GM21619 (cell line): ENCODE measurements at regions not wholly inside any gene's neighbourhood (a gene's known extent, or its start where the extent isn't known, plus 50 kb on each side); places are given as distances from the start of the nearest gene placed in this dataset.

Experiments
- ATAC-seq: cut with Tn5 transposase; IDR thresholded peaks from one replicate; pipeline ENCODE4 v1.9.1; 2021; ENCODE audit not compliant: unreplicated experiment

DNA sequence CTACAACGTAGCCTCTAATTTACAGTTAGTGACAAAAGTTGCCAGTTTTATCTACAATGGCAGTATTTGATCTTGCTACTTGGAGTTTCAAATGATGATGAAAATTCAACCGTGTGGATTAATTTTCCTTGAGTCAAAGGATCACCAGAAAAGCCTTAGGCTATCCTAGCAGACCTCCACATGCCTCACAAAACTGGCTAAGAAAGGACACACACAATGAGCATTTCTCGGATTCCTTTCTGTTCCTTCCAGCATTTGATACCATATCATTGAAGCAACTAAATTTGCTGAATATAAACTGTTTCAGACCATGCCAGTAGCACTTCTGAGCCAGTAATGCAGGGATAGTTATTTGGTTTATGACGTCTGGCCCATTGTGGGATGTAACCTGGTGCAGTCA is 587.4 kb upstream of the MDFIC2 start:
- ATAC-seq: no peak

DNA sequence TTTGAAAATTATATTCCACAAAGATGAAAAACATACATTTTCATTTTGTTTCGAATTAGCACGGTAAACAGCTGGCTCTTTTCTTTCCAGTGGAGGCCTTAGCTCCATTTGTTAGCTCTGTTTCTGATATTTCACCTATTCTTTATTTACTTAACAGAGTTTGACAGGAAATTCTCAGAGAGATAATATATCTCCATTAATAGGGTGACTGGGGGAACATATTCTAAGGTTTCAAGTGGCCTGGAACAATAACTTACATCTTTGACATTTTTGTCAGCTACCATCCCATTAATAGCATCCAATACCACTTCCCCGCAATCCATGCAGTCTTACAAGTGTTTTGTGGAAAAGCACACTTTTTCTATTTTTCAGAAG is 577.6 kb upstream of the MDFIC2 start:
- no peak for ATAC-seq

- ATAC-seq: no peak
Measured at GRCh38 chr3:70889162-70890019, 577.0 kb upstream of the MDFIC2 start.

- no peak for ATAC-seq
Measured at GRCh38 chr3:70885636-70886035, 573.2 kb upstream of the MDFIC2 start.

- ATAC-seq: no peak
Measured at GRCh38 chr3:70882104-70882503, 569.7 kb upstream of the MDFIC2 start.

GRCh38 chr3:70880421-70880820 is 568.0 kb upstream of the MDFIC2 start:
- ATAC-seq: no peak

- no peak for ATAC-seq
Measured at GRCh38 chr3:70876154-70876553, 563.7 kb upstream of the MDFIC2 start.

- no peak for ATAC-seq
Measured at GRCh38 chr3:70874196-70874595, 561.8 kb upstream of the MDFIC2 start.

- no peak for ATAC-seq
Measured at GRCh38 chr3:70873686-70874085, 561.2 kb upstream of the MDFIC2 start.

GRCh38 chr3:70871909-70872656 is 559.6 kb upstream of the MDFIC2 start:
- ATAC-seq: no peak

DNA sequence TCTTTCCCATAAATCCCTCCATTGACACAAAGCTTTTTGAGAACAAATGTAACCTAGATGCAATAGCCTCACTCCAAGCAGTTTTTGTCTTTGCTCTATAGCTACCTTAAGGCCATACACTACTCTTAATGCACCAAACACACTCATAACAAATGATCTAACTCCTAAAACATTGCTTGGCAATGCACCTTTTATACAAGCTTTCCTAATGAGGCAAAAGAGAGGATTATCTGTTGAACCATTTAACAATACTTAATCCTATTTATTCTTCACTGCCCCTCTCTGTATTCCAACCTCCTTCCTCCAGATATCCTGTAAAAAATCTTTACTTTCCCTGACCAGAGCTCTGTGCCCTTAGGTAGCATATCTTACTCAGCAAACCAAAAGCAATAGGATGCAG is 558.1 kb upstream of the MDFIC2 start:
- ATAC-seq: no peak

- no peak for ATAC-seq
Measured at GRCh38 chr3:70868561-70868960, 556.1 kb upstream of the MDFIC2 start.

DNA sequence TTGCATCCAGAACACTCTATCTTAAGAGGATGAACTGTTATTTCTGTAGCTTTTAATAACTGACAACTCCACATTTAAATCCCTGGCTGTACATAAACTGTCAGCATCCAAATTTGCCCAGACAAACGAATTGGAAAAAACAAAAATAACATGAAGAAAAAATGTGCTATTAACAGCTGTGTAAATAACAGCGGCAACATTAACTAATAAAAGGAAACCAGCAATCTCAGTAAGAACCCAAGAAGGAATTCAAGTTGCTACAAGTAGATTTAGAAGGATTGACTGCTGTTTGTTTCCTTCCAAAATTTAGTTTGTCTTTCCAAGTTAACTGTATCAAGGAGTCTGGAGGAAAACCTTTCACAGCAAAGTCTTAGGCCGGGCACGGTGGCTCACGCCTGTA is 550.6 kb upstream of the MDFIC2 start:
- ATAC-seq: no peak

DNA sequence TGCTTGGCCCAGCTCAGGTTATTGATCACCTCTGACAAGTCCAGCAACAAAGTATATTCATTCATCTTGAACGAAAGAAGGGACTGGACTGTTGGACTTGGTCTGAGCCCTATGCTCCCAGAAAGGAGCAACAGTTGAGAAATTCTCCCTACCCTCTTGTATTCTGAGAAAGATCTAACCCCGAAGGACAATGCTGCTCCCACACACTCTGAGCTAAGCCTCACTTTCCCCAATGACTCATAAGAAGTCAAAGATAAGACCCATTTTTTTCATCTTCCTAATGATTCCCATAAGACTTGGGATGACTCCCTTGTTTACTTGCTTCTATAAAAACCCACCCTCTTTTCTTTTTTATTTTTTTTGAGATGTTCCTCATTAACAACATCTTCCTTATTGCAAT is 549.4 kb upstream of the MDFIC2 start:
- ATAC-seq: no peak

DNA sequence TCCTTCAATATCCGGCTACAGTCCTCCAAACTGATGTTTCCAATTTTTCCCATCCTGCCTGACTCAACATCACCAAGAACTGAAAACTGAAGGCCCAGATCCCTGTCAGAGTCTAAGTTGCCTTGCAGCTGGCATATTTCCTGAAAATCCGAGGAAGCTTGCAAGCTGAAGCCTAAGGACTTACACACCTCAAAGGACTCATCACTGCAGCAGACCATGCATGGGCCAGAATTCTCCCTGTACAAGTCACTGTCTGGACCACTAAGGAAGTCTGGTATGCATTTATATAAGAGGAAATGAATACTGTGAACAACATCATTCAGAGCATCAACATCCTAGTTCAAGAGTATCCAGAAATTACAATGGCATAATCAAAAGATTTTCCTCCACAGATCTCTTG is 548.8 kb upstream of the MDFIC2 start:
- no peak for ATAC-seq

- no peak for ATAC-seq
Measured at GRCh38 chr3:70857916-70858315, 545.5 kb upstream of the MDFIC2 start.

DNA sequence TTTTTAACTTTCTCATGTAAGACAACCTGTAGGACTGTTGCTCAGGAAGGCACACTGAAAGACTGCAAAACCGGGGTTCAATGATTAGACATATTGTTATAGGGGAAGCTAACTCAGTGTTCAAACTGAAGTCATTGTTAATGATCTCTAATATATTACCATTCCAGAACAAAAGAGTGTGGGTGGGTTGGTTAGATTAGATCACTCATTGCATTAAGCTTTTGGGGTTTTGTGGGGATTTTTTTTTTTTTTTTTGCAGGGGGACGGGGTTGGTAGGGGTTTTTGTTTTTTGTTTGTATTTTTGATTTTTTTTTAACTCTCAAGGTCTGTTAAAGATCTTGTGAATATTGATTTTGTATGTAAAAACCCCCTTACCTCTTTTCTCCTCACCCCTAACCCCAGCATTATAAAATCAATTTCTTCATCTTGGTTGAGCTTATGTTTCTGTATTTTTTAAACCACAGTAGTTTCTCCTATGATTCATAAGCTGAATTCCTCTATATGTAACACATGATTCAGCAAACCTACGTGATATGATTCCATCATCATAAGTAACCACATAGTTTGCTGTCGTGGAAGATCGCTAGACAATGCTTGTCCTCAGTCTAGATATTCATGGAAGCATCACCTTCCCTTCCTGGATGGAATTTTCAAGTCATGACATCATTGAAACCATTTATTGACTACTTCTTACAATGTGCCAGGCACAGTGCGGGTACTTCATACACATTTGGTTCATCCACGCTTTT is 544.1 kb upstream of the MDFIC2 start:
- peak; percentile 57 for ATAC-seq

GRCh38 chr3:70855149-70855548 is 542.7 kb upstream of the MDFIC2 start:
- no peak for ATAC-seq

DNA sequence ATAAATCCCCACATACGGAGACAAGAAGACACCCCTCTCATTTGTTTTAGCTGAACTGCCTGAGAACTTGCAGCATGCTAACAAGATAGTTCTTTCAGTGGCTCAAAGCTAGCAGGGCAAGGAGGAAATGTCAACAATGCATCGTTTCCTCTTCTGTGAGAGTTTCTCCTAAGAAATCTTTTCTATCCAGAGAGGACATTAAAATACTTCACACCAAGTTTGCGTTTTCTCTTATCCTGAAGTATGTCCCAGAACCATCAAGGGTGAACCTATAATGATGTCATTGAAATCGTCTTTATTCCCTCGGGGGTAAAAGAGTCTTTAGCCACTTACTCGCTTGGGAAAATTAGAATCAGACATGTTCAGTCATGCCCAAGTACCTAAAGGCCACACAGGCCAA is 541.7 kb upstream of the MDFIC2 start:
- ATAC-seq: no peak

GRCh38 chr3:70853161-70853944 is 540.9 kb upstream of the MDFIC2 start:
- ATAC-seq: no peak
